ENCODE measurements at regions not wholly inside any gene's neighbourhood (a gene's known extent, or its start where the extent isn't known, plus 50 kb on each side); places are given as distances from the start of the nearest gene placed in this dataset.

DNA sequence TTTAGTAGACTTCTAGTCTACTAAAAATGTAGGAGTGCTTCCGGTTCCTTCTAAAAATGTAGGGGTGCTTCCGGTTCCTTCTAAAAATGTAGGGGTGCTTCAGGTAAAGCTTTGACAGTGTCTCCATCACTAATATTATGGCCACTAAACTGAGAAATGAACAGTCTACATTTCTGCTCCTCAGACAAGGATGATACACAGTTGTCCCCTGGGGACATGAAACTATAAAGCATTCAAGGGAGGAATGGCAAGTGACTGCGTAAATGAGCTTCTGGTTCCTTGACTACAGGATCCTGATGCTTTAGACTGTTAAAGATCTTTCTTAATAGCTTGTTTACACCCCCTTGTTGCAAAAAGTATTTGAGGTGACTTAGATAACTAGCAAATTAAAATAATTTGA is 53.9 kb upstream of the SLC9A9 start:
- Histone ChIP-seq H3K9me2 (no peaks in the 10 kb centered on the region), H3K36me3 (replicated peaks in 1 of 2; ENCODE audit: control insufficient read depth in 1 of 2, insufficient read depth in 2 of 2, low read length in 1 of 2) (no peaks in the 10 kb centered on the region), H3K9me3 (no peaks in the 10 kb centered on the region), H3K9ac (no peak overlapping the region), H3K4me2 (no peak overlapping the region), H3K27me3 (ENCODE audit: insufficient read depth) (no peaks in the 10 kb centered on the region), H3K27ac (ENCODE audit: low read depth in 2 of 2, low read length in 1 of 2) (no peak overlapping the region), H3F3A (replicated peaks; ENCODE audit: insufficient read depth) (no peaks in the 10 kb centered on the region), H4K20me1 (ENCODE audit: insufficient read depth) (no peaks in the 10 kb centered on the region), H2AFZ (ENCODE audit: low read depth) (no peak overlapping the region), H3K4me3 (ENCODE audit: low read depth in 2 of 2, low read length in 1 of 2) (no peak overlapping the region), H3K79me2 (ENCODE audit: insufficient read depth) (no peaks in the 10 kb centered on the region), H3K4me1 (ENCODE audit: control insufficient read depth in 1 of 2, insufficient read depth in 2 of 2, low read depth in 1 of 2, low read length in 1 of 2) (no peaks in the 10 kb centered on the region)
- ChIA-PET POLR2A (no interaction called here), CTCF (no interaction called here)
- no peak for DNase-seq
- WGBS (ENCODE audit: low lambda C conversion rate), result 21% methylated on average over 3 of the region's 3 CpGs
- TF ChIP-seq NFIC (IDR thresholded peaks at IDR 0.05; ENCODE audit: borderline replicate concordance) (no peak), RAD21 (IDR thresholded peaks at IDR 0.05; ENCODE audit: low read length) (no peak), YY1 (IDR thresholded peaks at IDR 0.05; ENCODE audit: low read depth) (no peak), MXI1 (IDR thresholded peaks at IDR 0.05; ENCODE audit: low read depth, low read length) (no peak), CHD2 (IDR thresholded peaks at IDR 0.05; ENCODE audit: low read length, partially characterized antibody) (no peak), RCOR1 (IDR thresholded peaks at IDR 0.05; ENCODE audit: low read length) (no peak), EZH2phosphoT487 (IDR thresholded peaks at IDR 0.05; ENCODE audit: borderline replicate concordance, low read depth) (no peak)
- TF ChIP-seq, protein P1, sequence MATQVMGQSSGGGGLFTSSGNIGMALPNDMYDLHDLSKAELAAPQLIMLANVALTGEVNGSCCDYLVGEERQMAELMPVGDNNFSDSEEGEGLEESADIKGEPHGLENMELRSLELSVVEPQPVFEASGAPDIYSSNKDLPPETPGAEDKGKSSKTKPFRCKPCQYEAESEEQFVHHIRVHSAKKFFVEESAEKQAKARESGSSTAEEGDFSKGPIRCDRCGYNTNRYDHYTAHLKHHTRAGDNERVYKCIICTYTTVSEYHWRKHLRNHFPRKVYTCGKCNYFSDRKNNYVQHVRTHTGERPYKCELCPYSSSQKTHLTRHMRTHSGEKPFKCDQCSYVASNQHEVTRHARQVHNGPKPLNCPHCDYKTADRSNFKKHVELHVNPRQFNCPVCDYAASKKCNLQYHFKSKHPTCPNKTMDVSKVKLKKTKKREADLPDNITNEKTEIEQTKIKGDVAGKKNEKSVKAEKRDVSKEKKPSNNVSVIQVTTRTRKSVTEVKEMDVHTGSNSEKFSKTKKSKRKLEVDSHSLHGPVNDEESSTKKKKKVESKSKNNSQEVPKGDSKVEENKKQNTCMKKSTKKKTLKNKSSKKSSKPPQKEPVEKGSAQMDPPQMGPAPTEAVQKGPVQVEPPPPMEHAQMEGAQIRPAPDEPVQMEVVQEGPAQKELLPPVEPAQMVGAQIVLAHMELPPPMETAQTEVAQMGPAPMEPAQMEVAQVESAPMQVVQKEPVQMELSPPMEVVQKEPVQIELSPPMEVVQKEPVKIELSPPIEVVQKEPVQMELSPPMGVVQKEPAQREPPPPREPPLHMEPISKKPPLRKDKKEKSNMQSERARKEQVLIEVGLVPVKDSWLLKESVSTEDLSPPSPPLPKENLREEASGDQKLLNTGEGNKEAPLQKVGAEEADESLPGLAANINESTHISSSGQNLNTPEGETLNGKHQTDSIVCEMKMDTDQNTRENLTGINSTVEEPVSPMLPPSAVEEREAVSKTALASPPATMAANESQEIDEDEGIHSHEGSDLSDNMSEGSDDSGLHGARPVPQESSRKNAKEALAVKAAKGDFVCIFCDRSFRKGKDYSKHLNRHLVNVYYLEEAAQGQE (IDR thresholded peaks at IDR 0.05; ENCODE audit: low read depth, low read length), result no peak

DNA sequence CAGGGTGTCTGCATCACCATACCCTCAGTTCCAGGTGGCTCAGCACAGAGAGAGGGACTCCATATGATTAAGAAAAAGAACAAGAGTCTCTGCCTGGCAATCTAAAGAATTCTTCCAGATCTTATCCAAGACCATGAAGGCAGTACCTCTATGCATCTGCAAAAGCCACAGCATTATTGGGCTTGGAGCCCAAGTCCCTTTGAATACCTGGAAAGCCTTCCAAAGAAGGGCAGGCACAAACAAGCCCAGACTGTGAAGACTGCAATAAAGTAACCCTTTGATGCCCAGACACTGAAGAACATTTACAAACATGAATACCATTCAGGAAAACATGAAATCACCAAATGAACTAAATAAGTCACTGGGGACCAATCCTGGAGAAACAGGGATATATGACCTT is 60.9 kb upstream of the DIPK2A start:
- Histone ChIP-seq H3K27me3 (ENCODE audit: insufficient read depth) (no peaks in the 10 kb centered on the region), H3K9me3 (no peaks in the 10 kb centered on the region), H3K27ac (ENCODE audit: low read depth in 2 of 2, low read length in 1 of 2) (no peak overlapping the region), H3K9ac (no peak overlapping the region), H3K4me2 (no peak overlapping the region), H4K20me1 (ENCODE audit: insufficient read depth) (no peaks in the 10 kb centered on the region), H3F3A (replicated peaks; ENCODE audit: insufficient read depth) (no peaks in the 10 kb centered on the region), H3K4me3 (ENCODE audit: low read depth in 2 of 2, low read length in 1 of 2) (no peak overlapping the region), H3K4me1 (ENCODE audit: control insufficient read depth in 1 of 2, insufficient read depth in 2 of 2, low read depth in 1 of 2, low read length in 1 of 2) (no peaks in the 10 kb centered on the region), H3K9me2 (no peaks in the 10 kb centered on the region), H3K79me2 (ENCODE audit: insufficient read depth) (no peaks in the 10 kb centered on the region), H3K36me3 (replicated peaks in 1 of 2; ENCODE audit: control insufficient read depth in 1 of 2, insufficient read depth in 2 of 2, low read length in 1 of 2) (no peaks in the 10 kb centered on the region), H2AFZ (ENCODE audit: low read depth) (no peak overlapping the region)
- CTCF ChIA-PET, result interaction anchor here (0.8 to 1.5 kb wide), 2 partner anchors 14 to 26 kb away, joined by 3 to 4 read pairs; no protein-coding TSS in a partner anchor
- no peak for DNase-seq
- no peak for TF ChIP-seq FOXJ3 (CRISPR knock-in tag; IDR thresholded peaks at IDR 0.05)
- TF ChIP-seq FOSL2 (IDR thresholded peaks at IDR 0.05; ENCODE audit: borderline replicate concordance, low read depth), result no peak
- no peak for TF ChIP-seq RXRA (IDR thresholded peaks at IDR 0.05; ENCODE audit: borderline replicate concordance, low read depth)
- no peak for TF ChIP-seq GATA2 (CRISPR knock-in tag; IDR thresholded peaks at IDR 0.05)
- TF ChIP-seq EP300 (IDR thresholded peaks at IDR 0.05; ENCODE audit: borderline replicate concordance in 1 of 2, low read depth in 1 of 2, low read length in 1 of 2), result no peak
- TF ChIP-seq TAF1 (IDR thresholded peaks at IDR 0.05; ENCODE audit: borderline replicate concordance, low read depth, low read length), result no peak
- TF ChIP-seq, protein P2, sequence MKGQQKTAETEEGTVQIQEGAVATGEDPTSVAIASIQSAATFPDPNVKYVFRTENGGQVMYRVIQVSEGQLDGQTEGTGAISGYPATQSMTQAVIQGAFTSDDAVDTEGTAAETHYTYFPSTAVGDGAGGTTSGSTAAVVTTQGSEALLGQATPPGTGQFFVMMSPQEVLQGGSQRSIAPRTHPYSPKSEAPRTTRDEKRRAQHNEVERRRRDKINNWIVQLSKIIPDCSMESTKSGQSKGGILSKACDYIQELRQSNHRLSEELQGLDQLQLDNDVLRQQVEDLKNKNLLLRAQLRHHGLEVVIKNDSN (IDR thresholded peaks at IDR 0.05; ENCODE audit: borderline replicate concordance, low read depth), result no peak
- TF ChIP-seq, protein P3, sequence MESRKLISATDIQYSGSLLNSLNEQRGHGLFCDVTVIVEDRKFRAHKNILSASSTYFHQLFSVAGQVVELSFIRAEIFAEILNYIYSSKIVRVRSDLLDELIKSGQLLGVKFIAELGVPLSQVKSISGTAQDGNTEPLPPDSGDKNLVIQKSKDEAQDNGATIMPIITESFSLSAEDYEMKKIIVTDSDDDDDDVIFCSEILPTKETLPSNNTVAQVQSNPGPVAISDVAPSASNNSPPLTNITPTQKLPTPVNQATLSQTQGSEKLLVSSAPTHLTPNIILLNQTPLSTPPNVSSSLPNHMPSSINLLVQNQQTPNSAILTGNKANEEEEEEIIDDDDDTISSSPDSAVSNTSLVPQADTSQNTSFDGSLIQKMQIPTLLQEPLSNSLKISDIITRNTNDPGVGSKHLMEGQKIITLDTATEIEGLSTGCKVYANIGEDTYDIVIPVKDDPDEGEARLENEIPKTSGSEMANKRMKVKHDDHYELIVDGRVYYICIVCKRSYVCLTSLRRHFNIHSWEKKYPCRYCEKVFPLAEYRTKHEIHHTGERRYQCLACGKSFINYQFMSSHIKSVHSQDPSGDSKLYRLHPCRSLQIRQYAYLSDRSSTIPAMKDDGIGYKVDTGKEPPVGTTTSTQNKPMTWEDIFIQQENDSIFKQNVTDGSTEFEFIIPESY (IDR thresholded peaks at IDR 0.05; ENCODE audit: borderline replicate concordance, low read depth), result no peak
- TF ChIP-seq MEF2A (IDR thresholded peaks at IDR 0.05; ENCODE audit: borderline replicate concordance, low read depth), result no peak
- no peak for TF ChIP-seq FOXM1 (IDR thresholded peaks at IDR 0.05; ENCODE audit: low read depth)
- TF ChIP-seq RAD21 (IDR thresholded peaks at IDR 0.05; ENCODE audit: low read length), result no peak
- POLR2A ChIA-PET, result no interaction called here
